ENCODE measurements at regions not wholly inside any gene's neighbourhood (a gene's known extent, or its start where the extent isn't known, plus 50 kb on each side); places are given as distances from the start of the nearest gene placed in this dataset.

DNA sequence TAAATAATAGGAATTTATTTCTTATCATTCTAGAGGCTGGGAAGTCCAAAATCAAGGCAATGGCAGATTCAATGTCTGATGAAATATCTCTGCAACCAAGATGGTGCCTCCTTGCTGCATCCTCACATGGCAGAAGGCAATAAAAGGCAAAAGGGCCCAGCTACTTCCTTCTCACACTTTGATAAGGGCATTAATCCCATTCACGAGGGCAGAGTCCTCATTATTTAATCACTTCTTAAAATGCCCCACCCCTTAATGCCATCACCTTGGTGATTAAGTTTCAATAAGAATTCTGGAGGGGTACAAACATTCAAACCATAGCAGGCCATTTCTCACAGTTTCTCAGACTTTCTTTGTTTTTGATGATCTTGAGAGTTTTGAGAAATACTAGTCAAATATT, 145.8 kb upstream of the TSHZ2 start:
- DNase-seq (ENCODE audit: low read depth) (no peak), FAIRE-seq (no peak)
- H3K27me3 ChIP-seq (ENCODE audit: control insufficient read depth, insufficient read depth, low read length), result no peaks in the 10 kb centered on the region
- TF ChIP-seq, protein P1, sequence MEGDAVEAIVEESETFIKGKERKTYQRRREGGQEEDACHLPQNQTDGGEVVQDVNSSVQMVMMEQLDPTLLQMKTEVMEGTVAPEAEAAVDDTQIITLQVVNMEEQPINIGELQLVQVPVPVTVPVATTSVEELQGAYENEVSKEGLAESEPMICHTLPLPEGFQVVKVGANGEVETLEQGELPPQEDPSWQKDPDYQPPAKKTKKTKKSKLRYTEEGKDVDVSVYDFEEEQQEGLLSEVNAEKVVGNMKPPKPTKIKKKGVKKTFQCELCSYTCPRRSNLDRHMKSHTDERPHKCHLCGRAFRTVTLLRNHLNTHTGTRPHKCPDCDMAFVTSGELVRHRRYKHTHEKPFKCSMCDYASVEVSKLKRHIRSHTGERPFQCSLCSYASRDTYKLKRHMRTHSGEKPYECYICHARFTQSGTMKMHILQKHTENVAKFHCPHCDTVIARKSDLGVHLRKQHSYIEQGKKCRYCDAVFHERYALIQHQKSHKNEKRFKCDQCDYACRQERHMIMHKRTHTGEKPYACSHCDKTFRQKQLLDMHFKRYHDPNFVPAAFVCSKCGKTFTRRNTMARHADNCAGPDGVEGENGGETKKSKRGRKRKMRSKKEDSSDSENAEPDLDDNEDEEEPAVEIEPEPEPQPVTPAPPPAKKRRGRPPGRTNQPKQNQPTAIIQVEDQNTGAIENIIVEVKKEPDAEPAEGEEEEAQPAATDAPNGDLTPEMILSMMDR (IDR thresholded peaks at IDR 0.05; ENCODE audit: insufficient read depth, low read length, severe bottlenecking), result no peak
- no peak overlapping the region for H3K4me3 ChIP-seq (ENCODE audit: low read depth, low read length)
- no peaks in the 10 kb centered on the region for H3K36me3 ChIP-seq (ENCODE audit: control insufficient read depth, insufficient read depth, low read length)

DNA sequence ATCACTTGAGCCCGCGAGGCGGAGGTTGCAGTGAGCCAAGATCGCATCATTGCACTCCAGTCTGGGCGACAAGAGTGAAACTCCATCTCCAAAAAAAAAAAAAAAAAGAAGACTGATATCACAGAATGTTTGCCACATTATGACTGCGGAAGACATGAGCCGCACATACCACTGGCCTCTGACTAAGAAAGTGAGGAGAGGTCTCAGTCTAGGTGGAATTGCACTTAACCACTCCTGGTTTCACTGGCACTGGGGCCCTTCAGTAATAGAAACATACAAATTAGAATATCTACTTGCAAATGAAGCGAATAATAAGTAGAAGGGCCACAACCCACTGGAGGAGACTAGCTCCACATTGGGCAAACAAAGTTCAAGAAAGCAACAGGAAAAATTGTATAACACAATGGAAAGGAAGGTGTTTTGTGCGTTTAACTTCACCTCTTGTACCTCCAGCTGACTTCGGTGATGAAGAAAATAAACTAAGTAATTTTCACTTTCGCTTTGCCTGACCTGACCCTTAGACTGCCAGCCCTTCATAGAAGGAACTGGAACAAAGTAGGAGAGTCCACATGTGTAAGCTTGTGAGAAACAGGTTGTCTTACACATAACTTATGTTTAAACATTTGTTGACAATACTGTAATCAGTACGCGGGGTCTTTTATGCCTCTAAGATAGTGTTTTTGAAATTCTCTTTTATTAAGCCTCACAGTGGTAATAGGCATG, 147.5 kb upstream of the TSHZ2 start:
- Histone ChIP-seq H3K36me3 (ENCODE audit: control insufficient read depth, insufficient read depth, low read length) (no peaks in the 10 kb centered on the region), H3K4me3 (ENCODE audit: low read depth, low read length) (no peak overlapping the region), H3K27me3 (ENCODE audit: control insufficient read depth, insufficient read depth, low read length) (no peaks in the 10 kb centered on the region)
- TF ChIP-seq, protein P1 (IDR thresholded peaks at IDR 0.05; ENCODE audit: insufficient read depth, low read length, severe bottlenecking), result no peak
- no peak for FAIRE-seq
- DNase-seq (ENCODE audit: low read depth), result no peak

DNA sequence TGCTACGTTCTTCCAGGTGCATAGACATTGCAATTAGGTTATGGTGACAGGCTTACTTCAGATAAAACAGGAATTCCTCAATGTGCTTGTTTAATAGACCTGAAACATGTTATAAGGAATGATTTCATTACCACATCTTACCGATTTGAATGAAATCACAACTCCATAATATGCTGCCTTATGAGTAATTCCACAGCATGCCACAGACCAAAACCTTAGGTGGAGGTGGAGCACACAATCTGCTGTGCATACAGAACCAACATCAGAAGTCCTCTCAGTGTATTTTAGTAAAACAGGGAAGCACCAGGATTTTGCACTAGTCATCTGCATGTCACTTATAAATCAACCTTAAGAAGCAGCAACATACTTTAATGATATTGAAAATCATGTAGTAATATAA, 148.9 kb upstream of the TSHZ2 start:
- DNase-seq (ENCODE audit: low read depth) (peak; percentile 6), FAIRE-seq (no peak)
- H3K27me3 ChIP-seq (ENCODE audit: control insufficient read depth, insufficient read depth, low read length), result no peaks in the 10 kb centered on the region
- TF ChIP-seq, protein P1 (IDR thresholded peaks at IDR 0.05; ENCODE audit: insufficient read depth, low read length, severe bottlenecking), result no peak
- H3K36me3 ChIP-seq (ENCODE audit: control insufficient read depth, insufficient read depth, low read length), result no peaks in the 10 kb centered on the region
- no peak overlapping the region for H3K4me3 ChIP-seq (ENCODE audit: low read depth, low read length)

DNA sequence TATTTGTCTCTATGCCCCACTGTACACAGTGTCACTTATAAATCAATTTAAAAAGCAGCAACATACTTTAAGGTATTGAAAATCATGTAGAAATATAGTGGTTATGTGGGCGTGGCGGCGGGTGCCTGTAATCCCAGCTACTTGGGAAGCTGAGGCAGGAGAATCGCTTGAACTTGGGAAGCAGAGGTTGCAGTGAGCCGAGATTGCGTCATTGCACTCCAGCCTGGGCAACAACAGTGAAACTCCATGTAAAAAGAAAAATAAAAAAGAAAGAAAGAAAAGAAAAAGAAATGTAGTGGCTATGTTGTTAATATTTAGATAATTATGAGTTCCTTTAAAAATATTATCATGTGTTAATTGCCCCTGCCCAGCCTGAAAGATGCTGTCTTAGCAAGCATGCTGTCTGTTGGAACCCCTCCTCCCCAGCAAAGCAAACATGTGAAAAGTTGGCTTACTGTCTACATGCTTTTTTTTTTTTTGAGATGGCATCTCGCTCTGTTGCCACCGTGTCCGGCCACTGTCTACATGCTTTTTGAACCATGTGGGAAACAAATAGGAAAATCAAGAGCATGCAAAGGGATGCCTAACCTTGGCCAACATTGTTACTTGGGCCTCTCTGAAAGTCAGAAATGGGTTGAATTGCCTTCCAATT, 151.4 kb upstream of the TSHZ2 start:
- Histone ChIP-seq H3K36me3 (ENCODE audit: control insufficient read depth, insufficient read depth, low read length) (no peaks in the 10 kb centered on the region), H3K4me3 (ENCODE audit: low read depth, low read length) (no peak overlapping the region), H3K27me3 (ENCODE audit: control insufficient read depth, insufficient read depth, low read length) (no peaks in the 10 kb centered on the region)
- DNase-seq (ENCODE audit: low read depth) (no peak), FAIRE-seq (no peak)
- TF ChIP-seq, protein P1 (IDR thresholded peaks at IDR 0.05; ENCODE audit: insufficient read depth, low read length, severe bottlenecking), result no peak

DNA sequence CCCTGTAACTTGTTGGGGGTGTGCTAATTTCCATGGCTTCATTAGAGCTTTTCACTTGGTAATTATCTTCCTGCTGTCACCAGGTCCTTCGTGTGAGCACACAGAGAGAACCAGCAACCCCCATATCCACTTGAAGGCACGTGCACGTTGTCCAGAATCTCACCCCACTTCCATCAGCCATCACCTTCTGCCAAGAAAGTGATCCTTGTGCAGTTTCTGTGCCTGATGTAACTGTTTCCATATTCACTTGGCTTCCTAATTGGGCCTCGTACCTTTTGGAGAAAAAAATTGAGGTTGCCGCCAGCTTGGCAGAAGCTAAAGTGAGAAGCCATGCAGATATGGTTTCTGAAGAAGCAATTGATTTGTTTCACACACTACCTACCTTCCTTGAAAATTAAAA, 153.7 kb upstream of the TSHZ2 start:
- no peak for FAIRE-seq
- no peak overlapping the region for H3K4me3 ChIP-seq (ENCODE audit: low read depth, low read length)
- no peaks in the 10 kb centered on the region for H3K27me3 ChIP-seq (ENCODE audit: control insufficient read depth, insufficient read depth, low read length)
- TF ChIP-seq, protein P1 (IDR thresholded peaks at IDR 0.05; ENCODE audit: insufficient read depth, low read length, severe bottlenecking), result no peak
- DNase-seq (ENCODE audit: low read depth), result no peak
- no peaks in the 10 kb centered on the region for H3K36me3 ChIP-seq (ENCODE audit: control insufficient read depth, insufficient read depth, low read length)

Measured in bronchial epithelial cell (primary cell).